ENCODE measurements at regions not wholly inside any gene's neighbourhood (a gene's known extent, or its start where the extent isn't known, plus 50 kb on each side); places are given as distances from the start of the nearest gene placed in this dataset.
A peak's percentile ranks its signal among the peaks of the same experiment; 100 is the strongest.

- H3K4me3 ChIP-seq (ENCODE audit: low read length), result no peak overlapping the region
- no peak for DNase-seq (ENCODE audit: low read depth, low spot score)
Observed at GRCh38 chr2:155393406-155393805, 694.9 kb downstream of the KCNJ3 start.

GRCh38 chr2:155391613-155392130 is 693.2 kb downstream of the KCNJ3 start:
- no peak for DNase-seq (ENCODE audit: low read depth, low spot score)
- H3K4me3 ChIP-seq (ENCODE audit: low read length), result no peak overlapping the region

- no peak for DNase-seq (ENCODE audit: low read depth, low spot score)
- H3K4me3 ChIP-seq (ENCODE audit: low read length), result no peak overlapping the region
Observed at GRCh38 chr2:155389224-155389623, 690.7 kb downstream of the KCNJ3 start.

GRCh38 chr2:155384555-155385123 is 686.1 kb downstream of the KCNJ3 start:
- H3K4me3 ChIP-seq (ENCODE audit: low read length), result no peak overlapping the region
- DNase-seq (ENCODE audit: low read depth, low spot score), result no peak

- H3K4me3 ChIP-seq (ENCODE audit: low read length), result no peak overlapping the region
- DNase-seq (ENCODE audit: low read depth, low spot score), result no peak
Observed at GRCh38 chr2:155382776-155383175, 684.3 kb downstream of the KCNJ3 start.

GRCh38 chr2:155381436-155381835 is 682.9 kb downstream of the KCNJ3 start:
- no peak overlapping the region for H3K4me3 ChIP-seq (ENCODE audit: low read length)
- no peak for DNase-seq (ENCODE audit: low read depth, low spot score)

- DNase-seq (ENCODE audit: low read depth, low spot score), result no peak
- no peak overlapping the region for H3K4me3 ChIP-seq (ENCODE audit: low read length)
Observed at GRCh38 chr2:155379494-155379893, 681.0 kb downstream of the KCNJ3 start.

GRCh38 chr2:155377931-155378444 is 679.5 kb downstream of the KCNJ3 start:
- no peak for DNase-seq (ENCODE audit: low read depth, low spot score)

GRCh38 chr2:155377266-155377680 is 678.8 kb downstream of the KCNJ3 start:
- DNase-seq (ENCODE audit: low read depth, low spot score), result peak; percentile 17
- no peak overlapping the region for H3K4me3 ChIP-seq (ENCODE audit: low read length)

More at GRCh38 chr2:155377931-155378444, 679.5 kb downstream of the KCNJ3 start:
- no peak overlapping the region for H3K4me3 ChIP-seq (ENCODE audit: low read length)

- no peak for DNase-seq (ENCODE audit: low read depth, low spot score)
Observed at GRCh38 chr2:155372969-155373368, 674.5 kb downstream of the KCNJ3 start.

GRCh38 chr2:155368934-155369333 is 670.4 kb downstream of the KCNJ3 start:
- DNase-seq (ENCODE audit: low read depth, low spot score), result no peak
- no peak overlapping the region for H3K4me3 ChIP-seq (ENCODE audit: low read length)

More at GRCh38 chr2:155372969-155373368, 674.5 kb downstream of the KCNJ3 start:
- H3K4me3 ChIP-seq (ENCODE audit: low read length), result no peak overlapping the region

- no peak for DNase-seq (ENCODE audit: low read depth, low spot score)
- H3K4me3 ChIP-seq (ENCODE audit: low read length), result no peak overlapping the region
Observed at GRCh38 chr2:155364766-155365165, 666.3 kb downstream of the KCNJ3 start.

GRCh38 chr2:155363349-155363888 is 664.9 kb downstream of the KCNJ3 start:
- DNase-seq (ENCODE audit: low read depth, low spot score), result no peak
- no peak overlapping the region for H3K4me3 ChIP-seq (ENCODE audit: low read length)

- DNase-seq (ENCODE audit: low read depth, low spot score), result no peak
- H3K4me3 ChIP-seq (ENCODE audit: low read length), result no peak overlapping the region
Observed at GRCh38 chr2:155357172-155357571, 658.7 kb downstream of the KCNJ3 start.

- no peak for DNase-seq (ENCODE audit: low read depth, low spot score)
- H3K4me3 ChIP-seq (ENCODE audit: low read length), result no peak overlapping the region
Observed at GRCh38 chr2:155356250-155356649, 657.8 kb downstream of the KCNJ3 start.

- no peak overlapping the region for H3K4me3 ChIP-seq (ENCODE audit: low read length)
- no peak for DNase-seq (ENCODE audit: low read depth, low spot score)
Observed at GRCh38 chr2:155350783-155351580, 652.5 kb downstream of the KCNJ3 start.

- DNase-seq (ENCODE audit: low read depth, low spot score), result no peak
- H3K4me3 ChIP-seq (ENCODE audit: low read length), result no peak overlapping the region
Observed at GRCh38 chr2:155332016-155332415, 633.5 kb downstream of the KCNJ3 start.

- DNase-seq (ENCODE audit: low read depth, low spot score), result no peak
- H3K4me3 ChIP-seq (ENCODE audit: low read length), result no peak overlapping the region
Observed at GRCh38 chr2:155320236-155320635, 621.7 kb downstream of the KCNJ3 start.

- DNase-seq (ENCODE audit: low read depth, low spot score), result no peak
Observed at GRCh38 chr2:155318710-155319109, 620.2 kb downstream of the KCNJ3 start.

GRCh38 chr2:155315768-155316167 is 617.3 kb downstream of the KCNJ3 start:
- no peak for DNase-seq (ENCODE audit: low read depth, low spot score)
- H3K4me3 ChIP-seq (ENCODE audit: low read length), result no peak overlapping the region

More at GRCh38 chr2:155318710-155319109, 620.2 kb downstream of the KCNJ3 start:
- H3K4me3 ChIP-seq (ENCODE audit: low read length), result no peak overlapping the region
